Endothelial cell of umbilical vein (primary cell): ENCODE measurements at regions not wholly inside any gene's neighbourhood (a gene's known extent, or its start where the extent isn't known, plus 50 kb on each side); places are given as distances from the start of the nearest gene placed in this dataset.

ENCODE experiments used
- EZH2 ChIP-seq: IDR thresholded peaks from 2 replicates; pipeline ENCODE4 v1.6.1; 2012; ENCODE audit warnings: borderline replicate concordance, low read depth, mild to moderate bottlenecking, moderate library complexity, low read length, inconsistent platforms; ENCODE audit not compliant: severe bottlenecking
- MYC ChIP-seq: IDR thresholded peaks from one replicate; pipeline ENCODE4 v1.6.1; 2011; ENCODE audit warnings: mild to moderate bottlenecking, low read depth, low read length
- POLR2A ChIP-seq: IDR thresholded peaks from 2 replicates; pipeline ENCODE4 v1.6.1; 2012; ENCODE audit warnings: low read depth, mild to moderate bottlenecking, control low read depth, low read length

DNA sequence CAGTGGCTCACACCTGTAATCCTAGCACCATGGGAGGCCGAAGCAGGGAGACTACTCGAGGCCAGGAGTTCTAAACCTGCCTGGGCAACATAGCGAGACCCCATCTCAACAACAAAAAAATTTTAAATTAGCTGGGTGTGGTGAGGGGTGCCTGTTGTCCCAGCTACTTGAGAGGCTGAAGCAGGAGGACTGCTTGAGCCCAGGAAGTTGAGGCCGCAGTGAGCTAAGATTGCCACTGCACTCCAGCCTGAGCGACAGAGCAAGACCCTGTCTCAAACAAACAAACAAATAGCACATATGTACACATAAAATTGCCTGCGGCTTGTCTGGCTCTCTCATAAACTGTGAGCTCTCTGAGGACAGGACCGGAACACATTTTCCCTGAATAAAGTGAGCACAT lies 106.3 kb downstream of the BANF2 start:
- TF ChIP-seq EZH2 (no peak), MYC (no peak), POLR2A (no peak)
